ENCODE measurements at regions not wholly inside any gene's neighbourhood (a gene's known extent, or its start where the extent isn't known, plus 50 kb on each side); places are given as distances from the start of the nearest gene placed in this dataset.

DNA sequence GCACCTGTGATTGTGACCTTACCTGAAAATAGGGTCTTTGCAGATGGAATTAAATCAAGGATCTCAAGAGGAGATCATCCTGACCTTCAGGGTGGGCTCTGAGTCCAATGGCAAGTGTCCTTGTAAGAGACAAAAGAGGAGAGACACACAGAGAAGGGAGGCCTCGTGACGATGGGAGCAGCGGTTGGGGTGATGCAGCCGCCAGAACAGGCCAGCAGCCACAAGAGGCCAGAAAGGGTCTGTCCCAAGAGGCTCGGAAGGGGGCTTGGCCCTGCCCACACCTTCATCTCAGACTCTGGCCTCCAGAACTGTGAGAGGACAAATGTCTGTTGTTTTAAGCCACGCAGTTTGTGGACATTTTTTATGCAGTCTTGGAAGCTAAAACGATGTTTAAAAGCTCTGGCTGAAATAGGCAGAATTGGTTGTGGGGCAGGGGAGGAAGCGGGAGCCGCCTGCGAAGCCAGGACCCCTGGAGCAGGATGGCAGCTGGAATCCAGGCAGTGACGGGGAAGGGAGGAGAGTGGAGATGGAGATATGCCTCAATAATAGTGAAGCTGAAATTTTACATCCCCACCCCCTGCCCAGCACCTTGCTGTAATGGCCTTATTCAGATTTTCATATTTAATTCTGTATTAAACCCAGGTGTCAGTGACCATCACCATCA lies 216.4 kb downstream of the ANKRD60 start:
- no peak overlapping the region for H3K27ac ChIP-seq (ENCODE audit: low read depth in 1 of 2, low read length in 1 of 2)
- 86 to 90% methylated on average over 11 of the region's 11 CpGs for WGBS, 2 donors
- H3K4me3 ChIP-seq: no peak overlapping the region
- H3K27me3 ChIP-seq (ENCODE audit: control insufficient read depth in 3 of 3, insufficient read depth in 3 of 3, low read length in 2 of 3): no peaks in the 10 kb centered on the region
- H3K36me3 ChIP-seq (ENCODE audit: control insufficient read depth in 4 of 4, insufficient read depth in 4 of 4, low read length in 4 of 4): no peaks in the 10 kb centered on the region
- no peak overlapping the region for H3K9ac ChIP-seq (ENCODE audit: insufficient read depth in 1 of 2, low read length in 2 of 2)
- ATAC-seq (ENCODE audit: insufficient read depth, low FRiP score) (no peak), DNase-seq (peak in 1 of 3 donors; percentile 33)
- H3K4me1 ChIP-seq (ENCODE audit: control insufficient read depth in 5 of 5, insufficient read depth in 5 of 5, low read length in 5 of 5): peaks cover 0 to 2% (median 0%) of the 10 kb centered on the region in 5 donors
- H3K9me3 ChIP-seq (ENCODE audit: control insufficient read depth in 4 of 4, insufficient read depth in 3 of 4, low read length in 3 of 4): no peaks in the 10 kb centered on the region
- TF ChIP-seq, protein P1, sequence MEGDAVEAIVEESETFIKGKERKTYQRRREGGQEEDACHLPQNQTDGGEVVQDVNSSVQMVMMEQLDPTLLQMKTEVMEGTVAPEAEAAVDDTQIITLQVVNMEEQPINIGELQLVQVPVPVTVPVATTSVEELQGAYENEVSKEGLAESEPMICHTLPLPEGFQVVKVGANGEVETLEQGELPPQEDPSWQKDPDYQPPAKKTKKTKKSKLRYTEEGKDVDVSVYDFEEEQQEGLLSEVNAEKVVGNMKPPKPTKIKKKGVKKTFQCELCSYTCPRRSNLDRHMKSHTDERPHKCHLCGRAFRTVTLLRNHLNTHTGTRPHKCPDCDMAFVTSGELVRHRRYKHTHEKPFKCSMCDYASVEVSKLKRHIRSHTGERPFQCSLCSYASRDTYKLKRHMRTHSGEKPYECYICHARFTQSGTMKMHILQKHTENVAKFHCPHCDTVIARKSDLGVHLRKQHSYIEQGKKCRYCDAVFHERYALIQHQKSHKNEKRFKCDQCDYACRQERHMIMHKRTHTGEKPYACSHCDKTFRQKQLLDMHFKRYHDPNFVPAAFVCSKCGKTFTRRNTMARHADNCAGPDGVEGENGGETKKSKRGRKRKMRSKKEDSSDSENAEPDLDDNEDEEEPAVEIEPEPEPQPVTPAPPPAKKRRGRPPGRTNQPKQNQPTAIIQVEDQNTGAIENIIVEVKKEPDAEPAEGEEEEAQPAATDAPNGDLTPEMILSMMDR (IDR thresholded peaks at IDR 0.05; ENCODE audit: control extremely low read depth, extremely low read depth): no peak

DNA sequence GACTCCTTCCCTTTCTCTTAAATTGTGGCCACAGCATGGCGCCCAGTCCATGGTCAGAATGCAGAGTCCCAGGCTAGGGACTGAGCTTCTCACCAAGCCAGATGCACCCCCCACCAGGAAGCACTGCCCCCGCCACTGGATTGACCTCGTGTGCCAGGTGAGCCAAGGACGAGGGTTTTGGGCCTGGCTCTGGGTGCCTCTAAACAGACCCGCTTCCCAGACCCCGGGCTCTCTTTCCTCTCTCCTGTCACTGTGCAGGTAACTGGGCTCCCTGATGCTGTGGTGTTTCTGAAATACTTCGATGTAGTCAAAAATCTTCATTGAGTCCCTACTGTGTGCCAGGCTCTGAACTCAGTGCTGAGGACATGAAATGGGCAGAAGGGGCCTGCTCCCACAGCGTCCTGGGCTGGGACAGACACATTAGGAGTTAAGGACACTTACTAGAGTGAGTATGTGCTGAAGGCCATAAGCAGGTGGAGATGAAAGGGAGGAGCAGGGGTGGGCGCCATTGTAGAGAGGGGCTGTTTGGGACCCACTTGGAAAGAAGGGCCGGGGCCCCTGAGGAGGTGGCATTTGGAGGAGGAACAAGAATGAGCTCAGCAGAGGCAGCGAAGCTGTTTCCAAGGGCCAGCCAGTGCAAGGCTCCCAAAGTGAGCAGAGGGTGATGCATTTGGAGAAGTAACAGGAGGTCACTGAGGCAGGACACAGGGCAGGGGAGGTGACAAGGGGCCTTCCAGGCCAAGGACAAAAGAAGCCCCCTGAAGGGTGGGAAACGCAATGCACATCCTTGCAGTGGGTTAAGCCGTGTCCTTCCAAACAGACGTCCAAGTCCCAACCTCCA lies 217.1 kb downstream of the ANKRD60 start:
- Histone ChIP-seq H3K4me3 (no peak overlapping the region), H3K9ac (ENCODE audit: insufficient read depth in 1 of 2, low read length in 2 of 2) (no peak overlapping the region), H3K9me3 (ENCODE audit: control insufficient read depth in 4 of 4, insufficient read depth in 3 of 4, low read length in 3 of 4) (no peaks in the 10 kb centered on the region), H3K27ac (ENCODE audit: low read depth in 1 of 2, low read length in 1 of 2) (no peak overlapping the region), H3K27me3 (ENCODE audit: control insufficient read depth in 3 of 3, insufficient read depth in 3 of 3, low read length in 2 of 3) (no peaks in the 10 kb centered on the region), H3K4me1 (ENCODE audit: control insufficient read depth in 5 of 5, insufficient read depth in 5 of 5, low read length in 5 of 5) (peaks cover 0 to 2% (median 0%) of the 10 kb centered on the region in 5 donors), H3K36me3 (ENCODE audit: control insufficient read depth in 4 of 4, insufficient read depth in 4 of 4, low read length in 4 of 4) (no peaks in the 10 kb centered on the region)
- DNase-seq (no peak), ATAC-seq (ENCODE audit: insufficient read depth, low FRiP score) (no peak)
- 88 to 92% methylated on average over 14 of the region's 14 CpGs for WGBS, 2 donors
- TF ChIP-seq, protein P1 (IDR thresholded peaks at IDR 0.05; ENCODE audit: control extremely low read depth, extremely low read depth): no peak

DNA sequence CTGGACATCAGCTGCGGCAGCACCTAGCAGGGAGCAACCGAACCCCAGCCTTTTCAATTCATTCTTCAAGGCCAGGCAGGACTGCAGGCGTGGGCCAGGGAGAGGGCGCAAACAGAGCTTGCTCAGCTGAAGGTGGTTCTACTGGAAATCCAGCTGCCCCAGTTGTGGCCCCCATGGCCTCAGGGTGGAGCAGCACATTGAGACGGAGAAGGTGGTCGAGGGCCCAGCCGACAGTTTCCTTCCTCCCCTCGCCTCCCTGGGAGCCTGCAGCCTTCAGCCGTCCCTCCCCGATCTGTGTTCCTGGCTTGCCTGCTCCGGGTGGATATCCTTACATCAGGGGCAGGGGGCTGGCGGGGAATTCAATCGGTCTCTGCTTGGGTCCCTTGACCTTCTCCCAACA lies 217.8 kb downstream of the ANKRD60 start:
- Histone ChIP-seq H3K36me3 (ENCODE audit: control insufficient read depth in 4 of 4, insufficient read depth in 4 of 4, low read length in 4 of 4) (no peaks in the 10 kb centered on the region), H3K27ac (ENCODE audit: low read depth in 1 of 2, low read length in 1 of 2) (no peak overlapping the region), H3K4me1 (ENCODE audit: control insufficient read depth in 5 of 5, insufficient read depth in 5 of 5, low read length in 5 of 5) (peaks cover 0 to 2% (median 0%) of the 10 kb centered on the region in 5 donors), H3K4me3 (no peak overlapping the region), H3K9ac (ENCODE audit: insufficient read depth in 1 of 2, low read length in 2 of 2) (no peak overlapping the region), H3K9me3 (ENCODE audit: control insufficient read depth in 4 of 4, insufficient read depth in 3 of 4, low read length in 3 of 4) (no peaks in the 10 kb centered on the region), H3K27me3 (ENCODE audit: control insufficient read depth in 3 of 3, insufficient read depth in 3 of 3, low read length in 2 of 3) (no peaks in the 10 kb centered on the region)
- TF ChIP-seq, protein P1 (IDR thresholded peaks at IDR 0.05; ENCODE audit: control extremely low read depth, extremely low read depth): no peak
- no peak for ATAC-seq (ENCODE audit: insufficient read depth, low FRiP score)
- DNase-seq: no peak
- WGBS, 2 donors: 86 to 89% methylated on average over 13 of the region's 13 CpGs

All from lung (tissue), 11 donors.